ENCODE measurements at regions not wholly inside any gene's neighbourhood (a gene's known extent, or its start where the extent isn't known, plus 50 kb on each side); places are given as distances from the start of the nearest gene placed in this dataset.

GRCh38 chr16:60013076-60013475, 1279.0 kb upstream of the GOT2 start:
- TF ChIP-seq, protein P1, sequence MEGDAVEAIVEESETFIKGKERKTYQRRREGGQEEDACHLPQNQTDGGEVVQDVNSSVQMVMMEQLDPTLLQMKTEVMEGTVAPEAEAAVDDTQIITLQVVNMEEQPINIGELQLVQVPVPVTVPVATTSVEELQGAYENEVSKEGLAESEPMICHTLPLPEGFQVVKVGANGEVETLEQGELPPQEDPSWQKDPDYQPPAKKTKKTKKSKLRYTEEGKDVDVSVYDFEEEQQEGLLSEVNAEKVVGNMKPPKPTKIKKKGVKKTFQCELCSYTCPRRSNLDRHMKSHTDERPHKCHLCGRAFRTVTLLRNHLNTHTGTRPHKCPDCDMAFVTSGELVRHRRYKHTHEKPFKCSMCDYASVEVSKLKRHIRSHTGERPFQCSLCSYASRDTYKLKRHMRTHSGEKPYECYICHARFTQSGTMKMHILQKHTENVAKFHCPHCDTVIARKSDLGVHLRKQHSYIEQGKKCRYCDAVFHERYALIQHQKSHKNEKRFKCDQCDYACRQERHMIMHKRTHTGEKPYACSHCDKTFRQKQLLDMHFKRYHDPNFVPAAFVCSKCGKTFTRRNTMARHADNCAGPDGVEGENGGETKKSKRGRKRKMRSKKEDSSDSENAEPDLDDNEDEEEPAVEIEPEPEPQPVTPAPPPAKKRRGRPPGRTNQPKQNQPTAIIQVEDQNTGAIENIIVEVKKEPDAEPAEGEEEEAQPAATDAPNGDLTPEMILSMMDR (IDR thresholded peaks at IDR 0.05; ENCODE audit: insufficient read depth, low read length, poor library complexity, severe bottlenecking) = no peak
- TF ChIP-seq EZH2phosphoT487 (conservative IDR thresholded peaks at IDR 0.05; ENCODE audit: low read length) = no peak

Data from SU-DHL-6 (cell line).